ENCODE measurements at regions not wholly inside any gene's neighbourhood (a gene's known extent, or its start where the extent isn't known, plus 50 kb on each side); places are given as distances from the start of the nearest gene placed in this dataset.

DNA sequence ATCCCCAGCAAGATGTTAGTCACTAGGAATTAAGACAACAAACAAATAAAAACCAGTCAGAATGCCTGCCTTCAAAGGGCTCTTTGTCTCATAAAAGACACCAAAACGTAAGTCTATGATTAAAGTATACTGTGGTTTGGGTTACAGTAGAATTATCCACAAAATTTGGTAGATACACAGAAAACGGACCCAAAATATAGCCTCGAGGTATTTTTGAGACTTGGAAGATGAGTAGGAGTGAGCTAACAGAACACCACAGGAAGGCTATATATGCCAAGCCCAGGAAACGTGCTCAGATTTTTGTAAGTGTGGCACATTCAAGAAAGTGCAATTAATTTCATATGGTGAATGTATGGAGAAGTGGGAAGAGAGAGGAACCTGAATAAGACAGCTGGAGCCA is 831.4 kb downstream of the CDH11 start:
- Histone ChIP-seq H3K27ac (no peak overlapping the region), H3K4me3 (no peak overlapping the region), H3K9me3 (no peaks in the 10 kb centered on the region), H3K4me1 (peaks cover 0 to 8% (median 0%) of the 10 kb centered on the region in 12 donors), H3K27me3 (no peaks in the 10 kb centered on the region), H3K36me3 (no peaks in the 10 kb centered on the region)
- intact Hi-C loops (cut with DNase I) = no loop called here
- TF ChIP-seq, protein P1, sequence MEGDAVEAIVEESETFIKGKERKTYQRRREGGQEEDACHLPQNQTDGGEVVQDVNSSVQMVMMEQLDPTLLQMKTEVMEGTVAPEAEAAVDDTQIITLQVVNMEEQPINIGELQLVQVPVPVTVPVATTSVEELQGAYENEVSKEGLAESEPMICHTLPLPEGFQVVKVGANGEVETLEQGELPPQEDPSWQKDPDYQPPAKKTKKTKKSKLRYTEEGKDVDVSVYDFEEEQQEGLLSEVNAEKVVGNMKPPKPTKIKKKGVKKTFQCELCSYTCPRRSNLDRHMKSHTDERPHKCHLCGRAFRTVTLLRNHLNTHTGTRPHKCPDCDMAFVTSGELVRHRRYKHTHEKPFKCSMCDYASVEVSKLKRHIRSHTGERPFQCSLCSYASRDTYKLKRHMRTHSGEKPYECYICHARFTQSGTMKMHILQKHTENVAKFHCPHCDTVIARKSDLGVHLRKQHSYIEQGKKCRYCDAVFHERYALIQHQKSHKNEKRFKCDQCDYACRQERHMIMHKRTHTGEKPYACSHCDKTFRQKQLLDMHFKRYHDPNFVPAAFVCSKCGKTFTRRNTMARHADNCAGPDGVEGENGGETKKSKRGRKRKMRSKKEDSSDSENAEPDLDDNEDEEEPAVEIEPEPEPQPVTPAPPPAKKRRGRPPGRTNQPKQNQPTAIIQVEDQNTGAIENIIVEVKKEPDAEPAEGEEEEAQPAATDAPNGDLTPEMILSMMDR (IDR thresholded peaks at IDR 0.05) = no peak
- no peak for TF ChIP-seq POLR2A (IDR thresholded peaks at IDR 0.05)
- WGBS, 4 donors = 73 to 81% (median 76%) methylated on average over 4 of the region's 4 CpGs
- ATAC-seq (no peak), DNase-seq (no peak)

DNA sequence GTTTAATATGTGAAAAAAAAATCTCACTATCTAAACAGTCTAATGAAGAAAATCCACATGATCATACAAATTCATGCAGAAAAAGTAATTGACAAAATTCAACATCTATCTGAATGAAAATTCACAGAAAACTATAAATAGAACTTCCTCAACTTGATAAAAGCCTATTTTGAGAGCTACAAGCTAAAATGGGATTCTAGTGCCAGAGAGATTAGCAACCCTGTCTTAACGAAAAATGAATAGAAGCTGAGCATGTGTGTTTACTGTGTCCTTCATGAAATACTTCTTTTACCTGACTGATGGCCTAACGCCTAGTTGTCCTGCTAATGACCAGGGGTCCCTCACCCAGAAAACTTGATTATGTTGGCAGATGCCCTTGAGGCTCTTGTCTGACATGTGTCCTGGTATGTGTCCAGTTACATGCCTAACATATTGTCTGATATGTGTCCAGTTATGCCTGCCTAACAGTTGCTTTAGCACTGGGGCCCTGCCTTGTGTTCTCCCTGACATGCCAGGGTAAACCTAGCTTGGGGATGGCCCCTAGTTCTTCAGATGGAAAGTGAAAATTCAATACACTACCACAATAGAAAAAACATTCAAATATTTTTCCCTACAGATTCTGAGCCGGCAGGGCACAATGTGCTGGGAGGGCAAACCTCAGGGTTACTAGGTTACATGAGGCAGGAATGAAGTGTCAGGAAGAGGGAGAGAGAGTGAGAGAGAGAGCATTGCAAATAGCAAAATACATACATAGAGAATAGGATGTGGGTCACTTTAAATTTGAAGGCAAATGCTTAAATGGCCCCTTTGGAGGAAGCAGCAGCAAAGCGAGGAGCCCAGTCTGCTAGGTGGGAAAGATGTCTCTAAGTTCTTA is 834.0 kb downstream of the CDH11 start:
- intact Hi-C loops (cut with DNase I) = no loop called here
- Histone ChIP-seq H3K27me3 (no peaks in the 10 kb centered on the region), H3K9me3 (peaks cover 0 to 14% (median 0%) of the 10 kb centered on the region in 12 donors), H3K4me1 (peaks cover 0 to 8% (median 0%) of the 10 kb centered on the region in 12 donors), H3K36me3 (no peaks in the 10 kb centered on the region), H3K4me3 (no peak overlapping the region), H3K27ac (peak overlapping the region; percentile 0 to 75 (median 56))
- peak; percentile 54 to 80 (median 74) for ATAC-seq
- no peak for DNase-seq
- TF ChIP-seq, protein P1 (IDR thresholded peaks at IDR 0.05) = no peak
- no peak for TF ChIP-seq POLR2A (IDR thresholded peaks at IDR 0.05)
- WGBS, 4 donors = 34 to 39% (median 36%) methylated on average over 4 of the region's 4 CpGs

DNA sequence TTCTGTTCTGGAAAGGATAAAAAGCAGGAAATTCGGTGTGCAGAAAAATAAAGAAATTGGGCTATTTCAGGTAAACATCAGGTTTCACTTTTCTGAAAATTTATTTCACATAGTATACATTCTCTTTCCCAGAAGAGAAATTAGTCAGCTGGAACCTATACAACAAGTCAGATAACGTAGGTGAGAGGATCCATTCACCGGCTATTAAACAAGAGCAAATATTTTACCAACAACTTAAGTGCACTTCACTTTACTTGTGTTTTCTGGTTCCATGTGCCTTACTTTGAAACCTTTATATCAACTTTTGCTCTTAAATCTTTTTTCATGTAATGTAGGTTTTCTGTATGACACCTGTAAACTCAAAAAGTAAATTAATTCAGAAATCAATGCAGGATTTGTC is 839.7 kb downstream of the CDH11 start:
- WGBS, 4 donors = 80 to 86% (median 83%) methylated on average over 3 of the region's 3 CpGs

DNA sequence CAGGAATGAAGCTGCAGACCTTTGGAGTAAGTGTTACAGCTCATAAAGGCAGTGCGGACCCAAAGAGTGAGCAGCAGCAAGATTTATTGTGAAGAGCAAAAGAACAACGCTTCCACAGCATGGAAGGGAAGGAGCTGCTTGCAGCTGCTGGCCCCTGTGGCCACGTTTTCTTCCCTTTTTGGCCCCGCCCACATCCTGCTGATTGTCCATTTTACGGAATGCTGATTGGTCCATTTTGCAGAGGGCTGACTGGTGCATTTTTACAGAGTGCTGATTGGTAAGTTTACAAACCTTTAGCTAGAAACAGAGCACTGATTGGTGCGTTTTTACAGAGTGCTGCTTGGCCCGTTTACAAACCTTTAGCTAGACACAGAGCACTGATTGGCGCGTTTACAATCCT is 841.5 kb downstream of the CDH11 start:
- no peak overlapping the region for H3K4me3 ChIP-seq
- DNase-seq = no peak
- no peak for TF ChIP-seq POLR2A (IDR thresholded peaks at IDR 0.05)
- TF ChIP-seq, protein P1 (IDR thresholded peaks at IDR 0.05) = no peak
- intact Hi-C loops (cut with DNase I) = no loop called here
- no peaks in the 10 kb centered on the region for H3K27me3 ChIP-seq
- H3K27ac ChIP-seq = no peak overlapping the region
- H3K9me3 ChIP-seq = peaks cover 0 to 14% (median 0%) of the 10 kb centered on the region in 12 donors
- H3K36me3 ChIP-seq = no peaks in the 10 kb centered on the region
- H3K4me1 ChIP-seq = no peaks in the 10 kb centered on the region
- WGBS, 4 donors = 82 to 87% (median 83%) methylated on average over 9 of the region's 9 CpGs
- no peak for ATAC-seq

More for the DNA sequence above, 839.7 kb downstream of the CDH11 start:
- intact Hi-C loops (cut with DNase I) = no loop called here
- DNase-seq (no peak), ATAC-seq (no peak)
- no peaks in the 10 kb centered on the region for H3K4me1 ChIP-seq
- no peak overlapping the region for H3K27ac ChIP-seq
- peaks cover 0 to 14% (median 0%) of the 10 kb centered on the region in 12 donors for H3K9me3 ChIP-seq
- H3K36me3 ChIP-seq = no peaks in the 10 kb centered on the region
- TF ChIP-seq POLR2A (IDR thresholded peaks at IDR 0.05) = no peak
- TF ChIP-seq, protein P1 (IDR thresholded peaks at IDR 0.05) = no peak
- H3K4me3 ChIP-seq = no peak overlapping the region
- no peaks in the 10 kb centered on the region for H3K27me3 ChIP-seq
